H9 (cell line): ENCODE measurements at regions not wholly inside any gene's neighbourhood (a gene's known extent, or its start where the extent isn't known, plus 50 kb on each side); places are given as distances from the start of the nearest gene placed in this dataset.

Experiments
- DNase-seq: peaks from one replicate; pipeline ENCODE4 v3.0.0-alpha.2; 2017
- H2AFZ ChIP-seq: one replicate; pipeline ENCODE4 v1.6.1; 2013; ENCODE audit warnings: mild to moderate bottlenecking, low read length, control low read depth, moderate library complexity
- H2AK5ac ChIP-seq: 2 replicates; pipeline ENCODE4 v1.6.1; 2013; ENCODE audit warnings: low read length, control low read depth, mixed read lengths; ENCODE audit not compliant: insufficient read length
- H2BK120ac ChIP-seq: one replicate; pipeline ENCODE4 v1.6.1; 2013; ENCODE audit warnings: low read depth, mild to moderate bottlenecking, low read length, control low read depth, inconsistent platforms; ENCODE audit not compliant: poor library complexity, severe bottlenecking
- H2BK12ac ChIP-seq: 2 replicates; pipeline ENCODE4 v1.6.1; 2013; ENCODE audit warnings: low read length, control low read depth, mixed read lengths, low read depth; ENCODE audit not compliant: insufficient read length
- H2BK15ac ChIP-seq: 2 replicates; pipeline ENCODE4 v1.6.1; 2013; ENCODE audit warnings: low read depth, low read length, control low read depth
- H2BK20ac ChIP-seq: one replicate; pipeline ENCODE4 v1.6.1; 2013; ENCODE audit warnings: low read depth, mild to moderate bottlenecking, low read length, control low read depth, inconsistent platforms; ENCODE audit not compliant: poor library complexity, severe bottlenecking
- H2BK5ac ChIP-seq: 2 replicates; pipeline ENCODE4 v1.6.1; 2013; ENCODE audit warnings: low read length, control low read depth, mixed read lengths; ENCODE audit not compliant: insufficient read length
- H3K14ac ChIP-seq: 2 replicates; pipeline ENCODE4 v1.6.1; 2013; ENCODE audit warnings: low read length, control low read depth; ENCODE audit not compliant: insufficient read depth
- H3K18ac ChIP-seq: 2 replicates; pipeline ENCODE4 v1.6.1; 2013; ENCODE audit warnings: low read depth, mild to moderate bottlenecking, mixed read lengths, low read length, control low read depth; ENCODE audit not compliant: insufficient read length
- H3K23ac ChIP-seq: 2 replicates; pipeline ENCODE4 v1.6.1; 2013; ENCODE audit warnings: low read length, control low read depth, mixed read lengths, low read depth; ENCODE audit not compliant: insufficient read length
- H3K23me2 ChIP-seq: 2 replicates; pipeline ENCODE4 v1.6.1; 2013; ENCODE audit warnings: low read depth, mild to moderate bottlenecking, mixed read lengths, low read length, control low read depth; ENCODE audit not compliant: insufficient read length, poor library complexity, severe bottlenecking
- H3K27ac ChIP-seq: 2 replicates; pipeline ENCODE4 v1.5.1; 2013; ENCODE audit warnings: low read length, control low read depth, mixed read lengths, low read depth; ENCODE audit not compliant: insufficient read length
- H3K27me3 ChIP-seq: 2 replicates; pipeline ENCODE4 v1.6.1; 2013; ENCODE audit warnings: low read length, control low read depth, inconsistent platforms; ENCODE audit not compliant: insufficient read depth
- H3K4ac ChIP-seq: 2 replicates; pipeline ENCODE4 v1.6.1; 2013; ENCODE audit warnings: low read depth, mild to moderate bottlenecking, control low read depth, inconsistent platforms, low read length, moderate library complexity
- H3K4me1 ChIP-seq: 2 replicates; pipeline ENCODE4 v1.6.1; 2013; ENCODE audit warnings: low read length, control low read depth, inconsistent platforms; ENCODE audit not compliant: insufficient read depth
- H3K4me2 ChIP-seq: 2 replicates; pipeline ENCODE4 v1.6.1; 2013; ENCODE audit warnings: low read length, control low read depth, mixed read lengths; ENCODE audit not compliant: insufficient read length, insufficient read depth
- H3K56ac ChIP-seq: 2 replicates; pipeline ENCODE4 v1.6.1; 2013; ENCODE audit warnings: low read depth, mild to moderate bottlenecking, mixed read lengths, low read length, control low read depth; ENCODE audit not compliant: insufficient read length
- H3K79me1 ChIP-seq: 2 replicates; pipeline ENCODE4 v1.6.1; 2013; ENCODE audit warnings: low read depth, mild to moderate bottlenecking, moderate library complexity, low read length, control low read depth, inconsistent platforms; ENCODE audit not compliant: insufficient read depth, poor library complexity, severe bottlenecking
- H3K79me2 ChIP-seq: 2 replicates; pipeline ENCODE4 v1.6.1; 2013; ENCODE audit warnings: low read length, control low read depth, inconsistent platforms; ENCODE audit not compliant: insufficient read depth
- H3K9ac ChIP-seq: 2 replicates; pipeline ENCODE4 v1.6.1; 2013; ENCODE audit warnings: low read length, control low read depth, mixed read lengths; ENCODE audit not compliant: insufficient read length; ENCODE audit errors: extremely low read depth
- H3K9me3 ChIP-seq: one replicate; pipeline ENCODE4 v1.6.1; 2013; ENCODE audit warnings: low read depth, low read length, inconsistent platforms; ENCODE audit not compliant: control insufficient read depth
- H3T11ph ChIP-seq: one replicate; pipeline ENCODE4 v1.6.1; 2013; ENCODE audit warnings: mild to moderate bottlenecking, low read length, control low read depth, inconsistent platforms
- H4K20me1 ChIP-seq: one replicate; pipeline ENCODE4 v1.6.1; 2013; ENCODE audit not compliant: control insufficient read depth, insufficient read length, insufficient read depth
- H4K5ac ChIP-seq: 2 replicates; pipeline ENCODE4 v1.6.1; 2013; ENCODE audit warnings: low read depth, mild to moderate bottlenecking, mixed read lengths, low read length, control low read depth; ENCODE audit not compliant: insufficient read length
- H4K8ac ChIP-seq: replicated peaks from 2 replicates; pipeline ENCODE4 v1.6.1; 2013; ENCODE audit warnings: low read length, control low read depth, mixed read lengths, low read depth; ENCODE audit not compliant: insufficient read length
- H4K91ac ChIP-seq: 2 replicates; pipeline ENCODE4 v1.6.1; 2013; ENCODE audit warnings: low read depth, mild to moderate bottlenecking, moderate library complexity, mixed read lengths, low read length, control low read depth; ENCODE audit not compliant: insufficient read length
- H3K27ac Mint-ChIP-seq, 3 experiments: 2 replicates in 2 of 3; 3 replicates in 1 of 3; pipeline ENCODE4 v1.8.0; 2020 to 2021; ENCODE audit warnings: mixed read lengths in 3 of 3, mild to moderate bottlenecking in 1 of 3, moderate library complexity in 1 of 3
- H3K27me3 Mint-ChIP-seq: 2 replicates; pipeline ENCODE4 v1.8.0; 2021; ENCODE audit warnings: low read depth, mild to moderate bottlenecking, moderate library complexity, mixed read lengths
- H3K36me3 Mint-ChIP-seq, 3 experiments: 2 replicates in 2 of 3; 3 replicates in 1 of 3; pipeline ENCODE4 v1.8.0; 2020 to 2021; ENCODE audit warnings: low read depth in 3 of 3, mixed read lengths in 3 of 3; ENCODE audit not compliant: insufficient read depth in 1 of 3
- H3K4me1 Mint-ChIP-seq, 2 experiments: 2 replicates each; pipeline ENCODE4 v1.8.0; 2020; ENCODE audit warnings: mixed read lengths in 2 of 2
- H3K4me3 Mint-ChIP-seq, 2 experiments: 2 replicates in 1 of 2; 3 replicates in 1 of 2; pipeline ENCODE4 v1.8.0; 2020 to 2021; ENCODE audit warnings: mild to moderate bottlenecking in 2 of 2, mixed read lengths in 2 of 2, moderate library complexity in 1 of 2
- H3K9me3 Mint-ChIP-seq, 2 experiments: 2 replicates in 1 of 2; 3 replicates in 1 of 2; pipeline ENCODE4 v1.8.0; 2020; ENCODE audit warnings: mild to moderate bottlenecking in 2 of 2, mixed read lengths in 2 of 2, moderate library complexity in 1 of 2
- WGBS: extraction: QIAGEN DNeasy Blood & Tissue Kit; methylation state at CpG from one replicate; pipeline ENCODE4 v1.1.7; 2013; ENCODE audit warnings: missing lambda C conversion rate, low lambda C conversion rate, mixed read lengths; ENCODE audit not compliant: insufficient read length; ENCODE audit errors: extremely low coverage; 5-methylcytosine and 5-hydroxymethylcytosine counted together
- TF ChIP-seq, protein P1 (sequence below): fragments of 200-600 bp; sonication (generic); conservative IDR thresholded peaks from 3 replicates; pipeline ENCODE4 v1.8.0; 2021; ENCODE audit warnings: antibody characterized with exemption, mild to moderate bottlenecking

DNA sequence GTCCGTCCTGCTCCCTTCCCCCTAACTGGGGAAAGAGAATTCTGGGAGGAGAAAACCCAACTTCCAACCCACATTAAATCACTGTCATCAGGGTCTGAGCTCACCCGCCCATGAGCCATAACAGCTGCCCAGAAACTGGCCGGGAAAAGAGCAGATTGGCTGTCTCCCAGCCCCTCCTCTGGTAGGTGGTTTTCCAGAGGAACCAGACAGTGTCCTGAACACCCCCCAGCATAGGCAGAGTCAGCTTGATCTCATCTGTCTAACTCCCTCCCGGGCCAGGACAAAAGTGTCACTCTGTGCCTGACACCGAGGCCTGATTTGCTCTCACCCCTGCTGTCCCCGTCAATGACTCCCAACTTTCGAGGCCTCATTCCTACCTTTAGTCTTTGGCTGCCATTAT lies 197.0 kb downstream of the AXIN2 start:
- TF ChIP-seq, protein P1, sequence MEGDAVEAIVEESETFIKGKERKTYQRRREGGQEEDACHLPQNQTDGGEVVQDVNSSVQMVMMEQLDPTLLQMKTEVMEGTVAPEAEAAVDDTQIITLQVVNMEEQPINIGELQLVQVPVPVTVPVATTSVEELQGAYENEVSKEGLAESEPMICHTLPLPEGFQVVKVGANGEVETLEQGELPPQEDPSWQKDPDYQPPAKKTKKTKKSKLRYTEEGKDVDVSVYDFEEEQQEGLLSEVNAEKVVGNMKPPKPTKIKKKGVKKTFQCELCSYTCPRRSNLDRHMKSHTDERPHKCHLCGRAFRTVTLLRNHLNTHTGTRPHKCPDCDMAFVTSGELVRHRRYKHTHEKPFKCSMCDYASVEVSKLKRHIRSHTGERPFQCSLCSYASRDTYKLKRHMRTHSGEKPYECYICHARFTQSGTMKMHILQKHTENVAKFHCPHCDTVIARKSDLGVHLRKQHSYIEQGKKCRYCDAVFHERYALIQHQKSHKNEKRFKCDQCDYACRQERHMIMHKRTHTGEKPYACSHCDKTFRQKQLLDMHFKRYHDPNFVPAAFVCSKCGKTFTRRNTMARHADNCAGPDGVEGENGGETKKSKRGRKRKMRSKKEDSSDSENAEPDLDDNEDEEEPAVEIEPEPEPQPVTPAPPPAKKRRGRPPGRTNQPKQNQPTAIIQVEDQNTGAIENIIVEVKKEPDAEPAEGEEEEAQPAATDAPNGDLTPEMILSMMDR: no peak

More for the DNA sequence above, 197.0 kb downstream of the AXIN2 start:
- no peak overlapping the region for H4K5ac ChIP-seq
- Mint-ChIP-seq H3K4me3 (no peak overlapping the region), H3K27me3 (no peaks in the 10 kb centered on the region), H3K4me1 (no peaks in the 10 kb centered on the region), H3K9me3 (no peaks in the 10 kb centered on the region), H3K36me3 (no peaks in the 10 kb centered on the region; a peak in 1 of 7 replicates), H3K27ac (peak overlapping the region in 1 of 3 experiments; percentile 86; a peak in 1 of 7 replicates)
- H3K27me3 ChIP-seq: no peaks in the 10 kb centered on the region
- no peaks in the 10 kb centered on the region for H3K4me1 ChIP-seq
- H3K23ac ChIP-seq: no peak overlapping the region
- H3K4me2 ChIP-seq: no peak overlapping the region
- no peak overlapping the region for H2AFZ ChIP-seq
- no peaks in the 10 kb centered on the region for H3K79me2 ChIP-seq
- no peak overlapping the region for H2BK15ac ChIP-seq
- no peak overlapping the region for H3K9ac ChIP-seq
- no peak overlapping the region for H2BK5ac ChIP-seq
- DNase-seq: no peak
- no peak overlapping the region for H3T11ph ChIP-seq
- no peak overlapping the region for H2BK20ac ChIP-seq
- H2BK12ac ChIP-seq: no peak overlapping the region
- no peak overlapping the region for H2AK5ac ChIP-seq
- H3K18ac ChIP-seq: no peak overlapping the region
- H4K20me1 ChIP-seq: no peaks in the 10 kb centered on the region
- H4K91ac ChIP-seq: no peak overlapping the region
- no peak overlapping the region for H2BK120ac ChIP-seq
- no peak overlapping the region for H3K4ac ChIP-seq
- no peak overlapping the region for H3K56ac ChIP-seq
- H3K27ac ChIP-seq: no peak overlapping the region
- no peak overlapping the region for H3K14ac ChIP-seq
- WGBS: no CpG with 5 or more reads among the region's 7 CpGs
- no peaks in the 10 kb centered on the region for H3K79me1 ChIP-seq
- no peak overlapping the region for H4K8ac ChIP-seq
- H3K9me3 ChIP-seq: no peaks in the 10 kb centered on the region
- no peaks in the 10 kb centered on the region for H3K23me2 ChIP-seq
